Right ventricle myocardium inferior (tissue), 1 donor: ENCODE measurements at regions not wholly inside any gene's neighbourhood (a gene's known extent, or its start where the extent isn't known, plus 50 kb on each side); places are given as distances from the start of the nearest gene placed in this dataset.
"Not testable (repeated sequence)": the region's sequence is repeated elsewhere in the genome, so short reads cannot be mapped to it uniquely, and the experiment has no call there.

Source experiments
- ATAC-seq: fragments of 200-7000 bp; cut with Tn5 transposase; one replicate; pipeline ENCODE4 v1.9.1; 2020; ENCODE audit warnings: mild to moderate bottlenecking, moderate library complexity
- DNase-seq: peaks from one replicate; pipeline ENCODE4 v3.0.0; 2021; ENCODE audit errors: missing footprints
- intact Hi-C: fragments of 100-400 bp; cut with DNase I; formaldehyde crosslinking; loops from one replicate; pipeline ENCODE4 v1.11.0; 2022
- donor health status: DM: no; HTN: yes; CAD: no; lungs with severe emphysema.

DNA sequence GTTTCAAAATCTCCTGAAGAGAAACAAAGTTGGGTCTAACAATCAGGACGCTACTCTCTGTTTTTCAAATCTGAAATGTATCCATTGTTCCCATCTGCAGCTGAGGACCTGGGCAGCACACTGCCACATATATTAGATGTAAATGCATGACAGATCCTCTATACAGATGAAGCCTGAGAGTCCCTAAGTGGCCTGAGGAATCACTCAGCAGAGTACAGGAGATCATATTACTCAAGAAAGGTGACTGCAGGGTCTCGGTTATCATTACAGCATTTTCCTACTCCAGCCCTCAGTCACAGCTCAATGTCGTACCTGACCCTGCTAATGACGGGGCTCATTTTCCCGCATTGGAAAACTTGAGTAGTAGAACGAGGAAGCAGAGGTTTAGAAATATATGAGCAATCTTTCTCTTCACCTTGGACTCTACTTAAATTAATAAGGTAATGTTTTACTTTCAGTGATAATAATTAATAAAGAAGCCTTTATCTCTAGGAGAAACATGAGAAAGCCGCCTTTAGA is 256.2 kb upstream of the IRAK1BP1 start:
- intact Hi-C loops: no loop called here
- no peak for ATAC-seq
- DNase-seq: no peak

DNA sequence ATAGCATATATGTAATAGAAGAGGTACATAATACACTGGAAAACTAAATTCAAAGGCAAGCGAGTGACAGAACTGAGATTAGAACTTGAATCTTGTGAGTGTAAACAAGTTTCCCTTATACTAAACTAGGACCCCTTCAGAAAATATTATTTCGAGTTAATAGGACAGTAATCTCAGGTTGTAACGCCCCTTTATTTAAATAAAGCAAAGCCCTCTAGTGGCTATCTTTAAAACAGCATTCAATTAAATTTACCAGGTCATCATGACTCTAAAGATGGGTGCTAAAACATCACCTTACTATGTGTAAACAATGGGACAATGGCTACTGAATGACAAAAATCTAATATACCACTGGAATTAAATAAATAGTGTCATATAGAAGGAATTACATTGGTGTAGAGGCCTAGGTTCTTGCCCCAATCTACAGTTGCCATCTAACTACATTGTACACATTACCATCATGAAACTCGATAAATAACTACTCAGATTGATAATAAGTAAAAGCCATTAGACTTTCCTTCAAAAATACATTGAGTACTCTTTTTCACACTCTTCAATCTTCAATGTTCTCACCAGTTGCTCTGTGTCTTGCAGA is 255.4 kb upstream of the IRAK1BP1 start:
- DNase-seq (no peak), ATAC-seq (no peak)
- intact Hi-C loops: no loop called here

DNA sequence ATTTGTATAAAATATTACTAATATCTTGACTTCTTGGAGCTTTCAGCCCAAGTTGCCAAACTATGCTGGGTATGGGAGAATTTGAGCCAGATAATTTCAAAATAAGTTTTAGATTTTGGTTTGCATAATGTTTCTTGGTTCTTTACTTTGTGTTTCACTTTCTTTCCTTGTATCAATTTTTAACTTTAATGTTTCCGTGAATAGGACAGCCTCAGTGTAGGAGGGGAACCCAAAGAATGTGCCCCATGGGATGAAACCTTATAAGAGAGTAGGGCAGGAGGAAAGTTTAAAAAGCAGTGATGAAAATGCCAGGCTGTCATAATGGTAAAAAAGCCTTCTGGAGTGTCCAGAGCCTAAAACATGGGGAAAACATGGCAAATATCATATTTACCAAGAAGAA is 252.4 kb upstream of the IRAK1BP1 start:
- intact Hi-C loops: no loop called here
- ATAC-seq: no peak

DNA sequence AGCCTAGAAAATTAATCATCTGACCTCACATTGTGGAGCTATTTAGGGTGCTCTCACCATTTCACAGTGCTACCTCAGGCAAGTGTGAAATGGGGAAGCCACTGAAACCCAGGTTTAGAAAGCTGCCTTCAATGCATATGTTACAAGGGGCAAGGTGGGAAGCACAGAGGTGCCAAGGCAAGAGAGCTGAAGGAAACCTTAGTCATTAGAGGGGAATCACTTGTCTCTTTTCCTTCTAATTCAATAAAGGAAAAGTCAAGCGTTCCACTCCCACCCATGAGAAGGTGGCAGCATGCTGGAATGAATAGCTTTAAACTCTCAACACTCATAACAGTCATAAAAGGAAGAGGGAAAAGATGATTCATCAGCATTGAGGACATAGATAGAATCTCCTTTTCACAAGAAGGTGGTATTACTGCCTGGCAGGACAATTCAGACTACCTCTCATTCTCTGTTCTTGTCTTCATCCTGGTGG is 251.9 kb upstream of the IRAK1BP1 start:
- DNase-seq (no peak), ATAC-seq (no peak)
- intact Hi-C loops: no loop called here

More for the DNA sequence above, 252.4 kb upstream of the IRAK1BP1 start:
- no peak for DNase-seq

DNA sequence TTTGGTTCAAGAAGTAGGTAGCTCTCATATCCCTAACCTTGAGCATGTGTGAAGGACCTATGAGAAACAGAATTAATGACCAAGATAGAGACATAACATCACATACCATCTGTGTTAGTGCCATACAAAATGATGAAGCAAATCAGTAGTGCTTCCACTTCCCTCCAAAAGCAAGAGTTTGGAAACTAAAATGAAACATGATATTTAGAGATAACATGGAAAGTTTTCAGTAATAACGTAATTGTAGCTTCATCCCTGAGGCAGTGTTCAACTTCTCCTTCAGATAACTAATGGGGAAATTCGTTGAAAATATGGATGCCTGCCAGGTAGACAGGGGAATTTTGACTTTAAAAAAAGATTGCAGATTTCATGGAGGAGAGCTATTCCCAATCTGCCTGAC is 248.4 kb upstream of the IRAK1BP1 start:
- intact Hi-C loops: no loop called here
- ATAC-seq (no peak), DNase-seq (no peak)

DNA sequence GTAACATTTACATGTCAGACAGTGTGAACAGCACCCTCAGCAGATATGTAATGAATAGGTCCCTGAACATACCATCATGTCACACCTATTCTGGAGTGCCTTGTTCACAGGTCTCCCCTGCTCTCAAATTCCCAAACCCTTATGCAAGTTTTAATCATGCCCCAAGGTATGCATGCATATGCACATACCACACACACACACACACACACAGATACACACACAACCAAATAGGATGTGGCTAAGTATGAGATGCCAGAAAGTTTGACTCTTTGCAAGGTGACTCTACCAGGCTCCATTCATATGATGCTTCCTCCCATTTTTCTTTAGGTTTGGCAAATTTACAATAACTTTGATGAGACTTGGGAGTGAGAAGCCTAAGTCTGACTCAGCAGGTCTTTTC is 243.8 kb upstream of the IRAK1BP1 start:
- no peak for DNase-seq
- ATAC-seq: no peak
- intact Hi-C loops: no loop called here

DNA sequence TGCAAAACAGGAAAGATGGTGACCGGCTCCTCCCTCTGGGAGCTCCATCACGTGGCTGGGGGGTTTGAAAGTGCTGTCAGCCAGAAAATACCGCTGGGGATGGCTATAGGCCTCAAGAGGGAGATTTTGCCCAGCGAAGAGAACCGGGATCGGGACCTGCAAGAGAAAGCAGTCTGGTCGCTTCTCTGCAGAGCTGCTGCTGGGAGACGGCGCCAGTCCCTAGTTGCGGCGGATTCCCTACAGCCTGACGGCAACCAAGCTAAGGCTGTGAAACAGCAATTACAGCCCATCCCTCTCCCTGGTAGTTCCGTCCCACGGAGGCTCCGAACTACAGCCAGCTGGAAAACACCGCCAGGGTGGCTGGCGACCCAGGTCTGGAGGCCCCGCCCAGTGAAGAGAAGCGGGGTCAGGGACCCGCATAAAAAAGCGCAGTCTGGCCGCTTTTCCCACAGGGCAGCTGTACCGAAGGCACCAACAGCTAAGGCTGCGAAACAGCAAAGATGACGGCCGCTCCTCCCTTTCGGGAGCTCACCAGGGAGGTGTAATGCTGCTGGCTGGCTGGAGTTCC is 238.1 kb upstream of the IRAK1BP1 start:
- intact Hi-C loops: no loop called here
- ATAC-seq (no peak), DNase-seq (no peak)

DNA sequence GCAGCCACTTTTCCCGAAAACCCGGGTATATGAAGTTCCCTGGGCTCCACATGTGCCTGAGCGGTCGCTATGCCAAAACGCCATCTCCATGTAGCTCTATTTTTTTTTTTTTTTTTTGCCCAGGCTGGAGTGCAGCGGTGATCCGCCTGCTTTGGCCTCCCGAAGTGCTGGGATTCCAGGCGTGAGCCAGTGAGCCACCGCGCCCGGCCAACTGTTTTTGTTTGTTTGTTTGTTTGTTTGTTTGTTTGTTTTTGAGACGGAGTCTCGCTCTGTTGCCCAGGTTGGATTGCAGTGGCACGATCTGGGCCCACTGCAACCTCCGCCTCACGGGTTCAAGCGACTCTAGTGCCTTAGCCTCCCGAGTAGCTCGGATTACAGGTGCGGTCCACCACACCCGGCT is 237.5 kb upstream of the IRAK1BP1 start:
- no peak for ATAC-seq
- peak; percentile 39 for DNase-seq
- intact Hi-C loops: no loop called here

DNA sequence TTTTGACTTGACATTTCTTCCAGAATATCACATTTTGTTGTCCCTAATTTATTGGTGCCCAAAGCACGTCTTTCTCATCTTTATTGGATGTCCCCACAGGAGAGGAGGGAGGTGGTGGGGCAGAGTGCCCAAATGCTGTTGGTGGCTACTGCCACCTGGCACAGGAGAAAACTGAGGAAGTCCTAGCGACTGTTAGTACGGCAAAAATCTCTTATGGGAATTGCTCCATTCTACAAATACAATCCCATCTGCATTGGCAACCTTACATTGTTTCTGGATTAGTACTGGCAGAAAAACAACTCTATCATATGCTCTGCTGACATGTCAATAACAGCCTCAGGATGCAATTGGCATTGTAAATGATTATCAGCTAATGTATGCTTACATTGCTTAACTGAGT is 235.4 kb upstream of the IRAK1BP1 start:
- no peak for ATAC-seq
- DNase-seq: no peak
- intact Hi-C loops: no loop called here

DNA sequence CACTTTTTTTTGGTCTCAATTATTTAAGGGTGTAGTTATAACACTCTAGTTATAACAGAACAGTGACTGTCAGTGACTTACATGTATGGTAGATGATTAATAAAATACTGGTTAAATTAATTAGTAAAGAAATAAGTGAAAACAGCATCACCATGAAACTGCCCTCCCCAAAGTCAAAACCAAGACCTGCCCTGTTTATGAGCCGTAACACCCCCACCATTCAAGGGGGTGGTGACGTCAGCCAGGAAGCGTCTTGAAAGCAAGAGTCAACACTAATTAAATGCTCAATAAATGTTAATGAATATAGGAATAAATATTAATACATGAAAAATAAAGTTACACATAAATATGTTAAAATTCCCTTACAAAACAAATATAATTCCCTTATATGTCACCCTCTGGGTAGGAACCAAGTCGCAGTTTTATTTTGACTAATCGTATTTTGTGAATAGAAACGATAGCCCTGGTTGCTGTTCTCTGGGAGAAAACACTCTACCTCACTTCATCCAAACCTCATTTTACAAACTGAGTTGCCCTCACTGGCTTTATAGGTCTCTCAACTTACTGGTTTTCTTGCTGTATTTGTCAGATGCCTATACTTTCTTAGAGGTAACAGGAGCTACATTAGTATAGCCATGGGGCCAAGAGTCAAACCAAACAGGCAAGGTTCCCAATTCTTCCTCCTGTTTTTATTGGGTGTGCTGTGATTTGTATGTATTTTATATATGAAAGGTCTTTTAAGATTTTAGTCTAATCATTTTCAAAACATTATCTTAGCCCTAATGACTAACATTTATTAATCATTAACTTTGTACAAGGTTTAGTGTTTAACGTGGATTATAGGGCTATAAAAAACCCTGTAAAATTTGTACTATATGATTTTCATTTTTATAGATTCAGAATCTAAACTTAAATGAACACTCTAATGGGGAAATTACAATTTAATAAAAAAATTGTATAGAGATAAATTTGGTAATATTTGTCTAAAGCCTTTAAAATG is 227.9 kb upstream of the IRAK1BP1 start:
- no peak for ATAC-seq
- intact Hi-C loops: no loop called here
- DNase-seq: no peak

DNA sequence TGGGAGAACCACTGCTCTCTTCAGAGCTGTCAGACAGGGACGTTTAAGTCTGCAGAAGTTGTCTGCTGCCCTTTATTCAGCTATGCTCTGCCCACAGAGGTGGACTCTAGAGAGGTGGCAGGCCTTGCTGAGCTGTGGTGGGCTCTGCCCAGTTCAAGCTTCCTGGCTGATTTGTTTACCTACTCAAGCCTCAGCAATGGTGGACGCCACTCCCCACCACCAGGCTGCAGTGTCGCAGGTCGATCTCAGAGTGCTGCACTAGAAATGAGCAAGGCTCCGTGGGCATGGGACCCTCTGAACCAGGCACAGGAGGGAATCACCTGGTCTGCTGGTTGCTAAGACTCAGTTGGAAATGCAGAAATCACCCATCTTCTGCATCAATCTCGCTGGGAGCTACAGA is 223.4 kb upstream of the IRAK1BP1 start:
- not testable (repeated sequence) for ATAC-seq, DNase-seq

DNA sequence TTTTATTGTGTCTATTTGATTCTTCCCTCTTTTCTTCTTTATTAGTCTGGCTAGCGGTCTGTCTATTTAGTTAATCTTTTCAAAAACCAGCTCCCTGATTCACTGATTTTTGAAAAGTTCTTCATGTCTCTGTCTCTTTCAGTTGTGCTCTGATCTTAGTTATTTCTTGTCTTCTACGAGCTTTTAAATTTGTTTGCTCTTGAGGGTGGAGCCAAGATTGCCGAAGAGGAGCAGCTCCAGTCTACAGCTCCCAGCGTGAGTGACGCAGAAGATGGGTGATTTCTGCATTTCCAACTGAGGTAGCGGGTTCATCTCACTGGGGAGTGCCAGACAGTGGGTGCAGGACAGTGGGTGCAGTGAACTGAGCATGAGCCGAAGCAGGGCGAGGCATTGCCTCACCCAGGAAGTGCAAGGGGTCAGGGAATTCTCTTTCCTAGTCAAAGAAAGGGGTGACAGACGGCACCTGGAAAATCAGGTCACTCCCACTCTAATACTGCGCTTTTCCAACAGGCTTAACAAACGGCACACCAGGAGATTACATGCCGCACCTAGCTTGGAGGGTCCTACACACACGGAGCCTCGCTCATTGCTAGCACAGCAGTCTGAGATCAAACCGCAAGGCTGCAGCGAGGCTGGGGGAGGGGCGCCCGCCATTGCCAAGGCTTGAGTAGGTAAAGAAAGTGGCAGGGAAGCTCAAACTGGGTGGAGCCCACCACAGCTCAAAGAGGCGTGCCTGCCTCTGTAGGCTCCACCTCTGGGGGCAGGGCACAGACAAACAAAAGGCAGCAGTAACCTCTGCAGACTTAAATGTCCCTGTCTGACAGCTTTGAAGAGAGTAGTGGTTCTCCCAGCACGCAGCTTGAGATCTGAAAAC is 220.6 kb upstream of the IRAK1BP1 start:
- intact Hi-C loops, ATAC-seq, DNase-seq: not testable (repeated sequence)

More for the DNA sequence above, 223.4 kb upstream of the IRAK1BP1 start:
- intact Hi-C loops: not testable (repeated sequence)

DNA sequence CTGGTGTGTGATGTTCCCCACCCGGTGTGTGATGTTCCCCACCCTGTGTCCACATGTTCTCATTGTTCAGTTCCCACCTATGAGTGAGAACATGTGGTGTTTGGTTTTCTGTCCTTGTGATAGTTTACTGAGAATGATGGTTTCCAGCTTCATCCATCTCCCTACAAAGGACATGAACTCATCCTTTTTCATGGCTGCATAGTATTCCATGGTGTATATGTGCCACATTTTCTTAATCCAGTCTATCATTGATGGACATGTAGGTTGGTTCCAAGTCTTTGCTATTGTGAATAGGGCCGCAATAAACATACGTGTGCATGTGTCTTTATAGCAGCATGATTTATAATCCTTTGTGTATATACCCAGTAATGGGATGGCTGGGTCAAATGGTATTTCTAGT is 201.5 kb upstream of the IRAK1BP1 start:
- intact Hi-C loops, ATAC-seq, DNase-seq: not testable (repeated sequence)

DNA sequence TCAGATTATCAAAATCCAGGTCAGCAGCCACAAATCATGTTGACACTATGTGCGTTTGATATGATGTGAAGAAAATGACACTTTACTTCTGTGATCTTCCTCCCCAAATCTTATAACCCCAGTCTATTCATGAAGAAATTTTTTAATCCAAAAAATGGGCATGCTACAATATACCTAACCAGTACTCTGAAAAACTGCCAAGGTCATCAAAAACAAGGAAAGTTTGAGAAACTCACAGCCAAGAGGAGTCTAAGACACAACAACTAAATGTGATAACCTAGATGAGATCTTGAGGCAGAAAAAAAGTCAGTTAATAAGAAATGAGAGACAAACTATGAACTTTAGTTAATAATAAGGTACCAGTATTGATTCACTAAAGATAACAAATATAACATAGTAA is 200.6 kb upstream of the IRAK1BP1 start:
- intact Hi-C loops: no loop called here

DNA sequence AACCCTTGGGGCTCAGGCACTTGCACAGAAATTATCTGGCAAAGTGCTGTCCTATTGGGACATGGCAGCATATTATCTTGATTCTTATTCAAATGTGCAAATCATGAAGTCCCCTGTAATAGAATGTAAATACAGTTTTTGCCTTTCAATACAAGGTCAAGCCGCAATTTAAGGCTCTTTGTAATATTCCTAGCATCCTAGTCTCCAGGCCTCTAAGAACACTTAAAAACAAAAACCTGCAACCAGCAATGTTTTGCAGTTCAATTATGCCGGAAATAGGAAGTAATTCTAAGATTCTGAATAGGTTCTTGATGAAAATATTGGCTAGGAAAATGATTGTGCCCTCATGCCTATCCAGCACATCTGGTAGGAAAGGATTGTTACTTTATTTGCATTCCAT is 197.2 kb upstream of the IRAK1BP1 start:
- intact Hi-C loops: no loop called here
- DNase-seq (no peak), ATAC-seq (no peak)

More for the DNA sequence above, 200.6 kb upstream of the IRAK1BP1 start:
- ATAC-seq: no peak
- no peak for DNase-seq

DNA sequence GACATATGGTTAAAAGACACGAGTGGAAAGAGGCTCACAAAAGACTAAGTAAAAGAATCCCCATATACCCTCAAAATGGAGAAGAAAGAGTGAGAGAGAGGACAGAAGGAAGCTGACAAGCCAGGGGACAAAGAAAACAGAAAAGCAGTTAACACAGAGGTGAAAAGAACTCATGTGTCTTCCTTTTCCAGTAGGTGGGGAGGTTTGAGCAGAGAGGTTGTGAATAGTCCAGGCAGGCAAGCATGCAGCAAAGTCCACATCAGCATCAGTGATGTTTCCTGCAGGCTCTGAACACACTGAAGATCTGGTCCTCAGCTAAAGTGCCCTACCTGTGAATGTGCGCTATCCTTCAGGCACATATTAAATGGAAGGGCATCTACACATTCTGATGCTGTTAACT is 196.5 kb upstream of the IRAK1BP1 start:
- ATAC-seq: no peak
- intact Hi-C loops: no loop called here
- DNase-seq: no peak

DNA sequence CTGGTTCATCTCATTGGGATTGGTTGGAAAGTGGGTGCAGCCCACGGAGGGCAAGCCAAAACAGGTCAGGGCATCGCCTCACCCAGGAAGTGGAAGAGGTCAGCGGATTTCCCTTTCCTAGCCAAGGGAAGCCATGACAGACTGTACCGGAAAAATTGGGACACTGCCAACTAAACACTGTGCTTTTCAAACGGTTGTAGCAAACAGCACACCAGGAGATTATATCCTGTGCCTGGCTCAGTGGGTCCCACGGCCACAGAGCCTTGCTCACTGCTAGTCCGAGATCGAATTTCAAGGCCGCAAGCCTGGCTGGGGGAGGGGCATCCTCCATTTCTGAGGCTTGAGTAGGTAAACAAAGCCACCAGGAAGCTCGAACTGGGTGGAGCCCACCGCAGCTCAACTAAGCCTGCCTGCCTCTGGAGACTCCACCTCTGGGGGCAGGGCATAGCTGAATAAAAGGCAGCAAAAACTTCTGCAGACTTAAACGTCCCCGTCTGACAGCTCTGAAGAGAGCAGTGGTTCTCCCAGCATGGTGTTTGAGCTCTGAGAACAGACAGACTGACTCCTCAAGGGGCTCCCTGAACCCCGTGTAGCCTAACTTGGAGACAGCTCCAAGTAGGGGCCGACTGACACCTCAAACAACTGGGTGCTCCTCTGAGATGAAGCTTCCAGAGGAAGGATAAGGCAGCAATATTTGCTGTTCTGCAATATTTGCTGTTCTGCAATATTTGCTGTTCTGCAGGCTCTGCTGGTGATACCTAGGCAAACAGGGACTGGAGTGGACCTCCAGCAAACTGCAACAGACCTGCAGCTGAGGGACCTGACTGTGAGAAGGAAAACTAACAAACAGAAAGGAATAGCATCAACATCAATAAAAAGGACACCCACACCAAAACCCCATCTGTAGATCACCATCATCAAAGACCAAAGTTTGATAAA is 191.0 kb upstream of the IRAK1BP1 start:
- intact Hi-C loops, DNase-seq, ATAC-seq: not testable (repeated sequence)
